RWPE1 (cell line): ENCODE measurements at regions not wholly inside any gene's neighbourhood (a gene's known extent, or its start where the extent isn't known, plus 50 kb on each side); places are given as distances from the start of the nearest gene placed in this dataset.
A peak's percentile ranks its signal among the peaks of the same experiment; 100 is the strongest.

ENCODE experiments used
- CTCF ChIA-PET: fragments of 350-600 bp; sonication (Branson Sonifier 250); formaldehyde crosslinking; extraction: SDS; loops from one replicate; lab custom pipeline; 2021; lab: Yijun Ruan, JAX
- POLR2A ChIA-PET: fragments of 400-600 bp; formaldehyde crosslinking; extraction: SDS; loops from one replicate; lab custom pipeline; 2020; ENCODE audit warnings: antibody characterized with exemption; ENCODE audit not compliant: low non-redundant PET; lab: Yijun Ruan, JAX
- DNase-seq: peaks from one replicate; pipeline ENCODE4 v3.0.0; 2012; ENCODE audit warnings: low spot score
- H3K27ac ChIP-seq: fragments of 450-650 bp; 2 replicates; pipeline ENCODE4 v1.5.1; 2017
- TF ChIP-seq, protein P1 (sequence below): fragments of 450-650 bp; conservative IDR thresholded peaks from 2 replicates; pipeline ENCODE4 v1.5.1; 2017; ENCODE audit warnings: low read depth, mild to moderate bottlenecking

DNA sequence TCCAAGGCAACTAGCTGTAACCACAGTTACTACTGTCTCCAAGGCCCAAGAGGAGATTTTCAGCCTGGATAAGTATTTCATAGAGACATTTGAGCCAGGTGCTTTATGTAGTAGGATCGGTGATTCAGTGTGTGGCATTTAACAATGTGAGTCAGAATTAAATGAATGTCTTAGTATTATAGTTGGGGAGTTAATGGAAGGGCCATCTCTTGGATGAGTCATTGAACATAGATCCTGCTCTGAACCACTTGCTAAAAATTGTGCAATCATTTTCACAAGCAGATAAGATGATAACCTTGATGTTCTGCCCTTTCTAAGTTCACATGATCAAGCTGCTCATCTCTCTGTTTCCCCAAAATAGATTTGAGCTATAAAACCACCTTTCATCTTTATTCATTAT is 668.9 kb upstream of the CITED2 start:
- ChIA-PET POLR2A (no interaction called here), CTCF (no interaction called here)
- DNase-seq = peak; percentile 87
- no peak overlapping the region for H3K27ac ChIP-seq
- TF ChIP-seq, protein P1, sequence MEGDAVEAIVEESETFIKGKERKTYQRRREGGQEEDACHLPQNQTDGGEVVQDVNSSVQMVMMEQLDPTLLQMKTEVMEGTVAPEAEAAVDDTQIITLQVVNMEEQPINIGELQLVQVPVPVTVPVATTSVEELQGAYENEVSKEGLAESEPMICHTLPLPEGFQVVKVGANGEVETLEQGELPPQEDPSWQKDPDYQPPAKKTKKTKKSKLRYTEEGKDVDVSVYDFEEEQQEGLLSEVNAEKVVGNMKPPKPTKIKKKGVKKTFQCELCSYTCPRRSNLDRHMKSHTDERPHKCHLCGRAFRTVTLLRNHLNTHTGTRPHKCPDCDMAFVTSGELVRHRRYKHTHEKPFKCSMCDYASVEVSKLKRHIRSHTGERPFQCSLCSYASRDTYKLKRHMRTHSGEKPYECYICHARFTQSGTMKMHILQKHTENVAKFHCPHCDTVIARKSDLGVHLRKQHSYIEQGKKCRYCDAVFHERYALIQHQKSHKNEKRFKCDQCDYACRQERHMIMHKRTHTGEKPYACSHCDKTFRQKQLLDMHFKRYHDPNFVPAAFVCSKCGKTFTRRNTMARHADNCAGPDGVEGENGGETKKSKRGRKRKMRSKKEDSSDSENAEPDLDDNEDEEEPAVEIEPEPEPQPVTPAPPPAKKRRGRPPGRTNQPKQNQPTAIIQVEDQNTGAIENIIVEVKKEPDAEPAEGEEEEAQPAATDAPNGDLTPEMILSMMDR = no peak

DNA sequence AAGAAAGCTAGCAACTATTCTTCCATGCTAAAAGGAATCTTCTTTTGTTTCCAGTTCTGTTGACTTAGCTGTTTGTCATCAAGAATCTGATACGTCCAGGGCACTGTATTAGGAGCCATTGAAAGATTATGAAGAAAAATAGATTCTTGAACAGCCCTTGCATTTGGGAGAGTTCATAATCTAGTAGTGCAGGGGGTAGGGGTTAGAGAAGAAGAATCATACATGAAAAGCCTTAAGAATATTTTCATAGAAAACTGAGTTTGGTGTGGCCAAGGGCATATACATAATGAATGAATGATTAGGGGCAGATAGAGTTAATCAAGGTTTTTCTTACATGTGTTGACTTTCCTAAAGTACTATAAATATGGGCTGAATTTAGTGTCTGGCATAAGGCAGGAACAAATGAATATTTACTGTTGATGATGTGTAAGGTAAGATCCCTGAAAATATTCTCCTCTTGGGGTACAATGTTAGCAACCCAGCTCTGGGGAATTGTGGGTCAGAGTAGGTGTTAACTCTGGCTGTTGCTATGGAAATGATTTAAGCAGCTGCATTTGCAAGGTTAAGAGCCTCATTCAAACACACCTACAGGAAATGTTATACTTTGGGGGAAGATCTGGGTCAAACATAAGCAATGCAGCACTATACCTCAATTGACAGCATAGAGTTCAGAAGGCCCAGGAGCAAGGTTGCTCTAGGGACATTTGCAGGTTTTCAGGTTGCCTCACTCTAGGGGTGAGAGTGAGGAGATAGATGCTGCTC is 667.3 kb upstream of the CITED2 start:
- no peak for DNase-seq
- TF ChIP-seq, protein P1 = no peak
- ChIA-PET CTCF (interaction anchor here (0.6 kb wide), 1 partner anchor 79 kb away, joined by 3 read pairs; no protein-coding TSS in a partner anchor), POLR2A (no interaction called here)
- H3K27ac ChIP-seq = no peak overlapping the region

DNA sequence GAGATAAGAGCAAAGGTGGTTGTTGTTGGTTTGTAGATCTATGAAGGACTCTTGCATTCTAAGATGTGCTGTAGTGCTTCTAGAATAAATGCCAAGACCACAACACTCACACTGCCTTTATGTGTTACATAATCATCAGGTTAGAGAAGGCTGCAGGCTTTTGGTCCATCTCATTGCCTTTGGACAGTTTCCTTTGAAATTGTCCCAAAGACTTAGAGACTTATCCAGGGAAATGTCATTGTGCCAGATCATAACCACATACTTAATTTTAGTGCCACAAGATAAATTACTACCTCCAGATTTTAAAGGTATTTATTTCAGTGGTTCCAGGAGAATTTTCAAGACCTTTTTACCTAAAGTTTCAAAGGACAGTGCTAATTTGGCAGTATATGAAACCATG is 666.6 kb upstream of the CITED2 start:
- TF ChIP-seq, protein P1 = no peak
- POLR2A ChIA-PET = no interaction called here
- no peak overlapping the region for H3K27ac ChIP-seq
- CTCF ChIA-PET = no interaction called here
- DNase-seq = no peak

DNA sequence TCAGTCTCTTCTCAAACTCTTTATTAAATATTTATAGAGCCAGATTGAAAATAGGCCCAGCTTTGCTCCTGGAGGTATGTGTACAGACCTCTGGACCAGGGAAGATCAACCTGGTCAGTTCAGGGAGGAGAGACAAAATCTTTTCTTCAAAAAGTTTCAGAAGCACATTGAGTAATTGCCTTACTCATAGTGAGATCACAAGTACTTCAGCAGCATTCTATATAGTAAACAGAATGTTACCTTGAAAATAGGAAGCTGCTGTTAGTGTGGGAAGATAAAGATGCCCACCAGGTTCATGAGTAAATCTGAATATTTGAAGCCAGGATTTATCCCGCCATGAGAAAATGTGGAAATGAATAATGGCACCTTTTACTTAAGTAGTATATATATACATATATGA is 665.9 kb upstream of the CITED2 start:
- H3K27ac ChIP-seq = no peak overlapping the region
- ChIA-PET CTCF (no interaction called here), POLR2A (no interaction called here)
- DNase-seq = peak; percentile 19
- TF ChIP-seq, protein P1 = no peak

DNA sequence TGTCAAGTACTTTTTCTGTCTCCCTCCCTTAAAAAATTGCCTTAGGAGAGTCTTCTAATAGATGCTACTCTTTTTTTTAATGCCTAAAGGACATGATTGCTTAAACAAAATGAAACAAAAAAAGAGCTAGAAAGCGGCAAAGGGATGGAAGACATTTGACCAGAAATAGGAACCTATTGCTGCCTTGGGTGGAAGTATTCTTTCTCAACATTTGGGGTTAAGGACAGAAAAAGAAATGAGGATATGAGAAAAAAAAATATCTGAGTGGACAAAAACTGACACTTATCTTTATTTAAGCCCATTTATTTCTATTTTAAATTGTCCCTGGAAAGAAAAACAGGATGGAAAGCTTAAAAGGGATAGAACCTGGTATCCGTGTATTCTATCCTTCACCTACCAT is 664.9 kb upstream of the CITED2 start:
- CTCF ChIA-PET = no interaction called here
- DNase-seq = no peak
- POLR2A ChIA-PET = no interaction called here
- TF ChIP-seq, protein P1 = no peak
- H3K27ac ChIP-seq = no peak overlapping the region

DNA sequence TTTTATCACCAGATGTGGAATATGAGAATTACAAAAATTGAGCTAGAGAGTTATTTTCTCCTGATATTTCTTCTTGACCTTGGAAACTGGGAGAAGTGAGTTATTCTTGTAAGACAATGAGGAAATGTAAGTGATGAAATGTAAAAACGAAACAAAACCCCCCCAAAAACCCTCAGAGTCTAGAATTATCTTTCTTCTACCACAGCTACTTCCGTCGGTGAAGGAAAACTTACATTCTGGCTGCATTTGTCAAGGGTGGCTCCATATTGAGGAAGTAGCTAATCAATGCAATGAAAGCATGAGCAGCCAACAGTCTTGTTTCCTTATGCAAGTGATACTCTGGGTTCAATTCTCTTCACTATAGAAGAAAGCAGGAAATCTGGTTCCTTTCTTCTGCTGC is 661.7 kb upstream of the CITED2 start:
- TF ChIP-seq, protein P1 = no peak
- DNase-seq = no peak
- no peak overlapping the region for H3K27ac ChIP-seq
- ChIA-PET POLR2A (no interaction called here), CTCF (interaction anchor here (0.6 kb wide), 2 partner anchors 275 to 865 kb away, joined by 3 to 4 read pairs; no protein-coding TSS in a partner anchor)
